ENCODE measurements at regions not wholly inside any gene's neighbourhood (a gene's known extent, or its start where the extent isn't known, plus 50 kb on each side); places are given as distances from the start of the nearest gene placed in this dataset.

DNA sequence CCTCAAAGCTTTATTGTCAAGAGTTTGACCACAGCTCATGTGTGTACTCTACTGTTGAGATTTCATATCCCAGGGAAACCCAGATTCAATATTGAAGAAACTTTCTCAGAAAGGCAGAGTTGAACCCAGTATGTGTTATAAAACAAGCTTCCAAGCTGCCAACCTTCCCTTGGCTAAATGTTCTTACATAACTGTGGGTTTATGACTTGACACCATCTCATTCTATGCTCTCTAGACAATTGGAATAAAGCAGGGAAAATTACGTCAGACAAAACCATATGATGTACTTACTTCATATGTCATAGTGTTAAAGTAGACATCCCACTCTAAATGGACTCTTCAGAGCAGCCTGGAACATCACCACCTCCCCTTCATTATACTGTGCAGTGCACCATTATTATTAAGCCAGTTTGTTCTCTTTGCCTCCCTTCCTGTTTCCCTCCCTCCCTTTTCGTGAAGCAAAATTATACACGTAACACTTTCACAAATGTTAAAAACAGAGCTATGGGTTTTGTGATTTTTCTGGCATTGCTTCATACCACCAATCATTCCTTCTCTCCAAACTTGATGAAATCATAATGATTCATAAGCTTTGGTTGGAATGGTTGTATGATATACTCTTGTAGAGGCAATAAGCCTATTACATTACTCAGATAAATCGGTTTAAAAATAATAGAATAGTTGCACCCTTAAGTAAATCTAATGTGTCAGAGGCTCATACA is 507.2 kb downstream of the LTN1 start:
- TF ChIP-seq RAD21 (IDR thresholded peaks at IDR 0.05; ENCODE audit: low read depth), result no peak
- TF ChIP-seq TEAD4 (IDR thresholded peaks at IDR 0.05), result no peak
- TF ChIP-seq YY1 (IDR thresholded peaks at IDR 0.05; ENCODE audit: low read depth), result no peak
- TF ChIP-seq CREB1 (IDR thresholded peaks at IDR 0.05; ENCODE audit: low read depth), result no peak
- TF ChIP-seq, protein P1, sequence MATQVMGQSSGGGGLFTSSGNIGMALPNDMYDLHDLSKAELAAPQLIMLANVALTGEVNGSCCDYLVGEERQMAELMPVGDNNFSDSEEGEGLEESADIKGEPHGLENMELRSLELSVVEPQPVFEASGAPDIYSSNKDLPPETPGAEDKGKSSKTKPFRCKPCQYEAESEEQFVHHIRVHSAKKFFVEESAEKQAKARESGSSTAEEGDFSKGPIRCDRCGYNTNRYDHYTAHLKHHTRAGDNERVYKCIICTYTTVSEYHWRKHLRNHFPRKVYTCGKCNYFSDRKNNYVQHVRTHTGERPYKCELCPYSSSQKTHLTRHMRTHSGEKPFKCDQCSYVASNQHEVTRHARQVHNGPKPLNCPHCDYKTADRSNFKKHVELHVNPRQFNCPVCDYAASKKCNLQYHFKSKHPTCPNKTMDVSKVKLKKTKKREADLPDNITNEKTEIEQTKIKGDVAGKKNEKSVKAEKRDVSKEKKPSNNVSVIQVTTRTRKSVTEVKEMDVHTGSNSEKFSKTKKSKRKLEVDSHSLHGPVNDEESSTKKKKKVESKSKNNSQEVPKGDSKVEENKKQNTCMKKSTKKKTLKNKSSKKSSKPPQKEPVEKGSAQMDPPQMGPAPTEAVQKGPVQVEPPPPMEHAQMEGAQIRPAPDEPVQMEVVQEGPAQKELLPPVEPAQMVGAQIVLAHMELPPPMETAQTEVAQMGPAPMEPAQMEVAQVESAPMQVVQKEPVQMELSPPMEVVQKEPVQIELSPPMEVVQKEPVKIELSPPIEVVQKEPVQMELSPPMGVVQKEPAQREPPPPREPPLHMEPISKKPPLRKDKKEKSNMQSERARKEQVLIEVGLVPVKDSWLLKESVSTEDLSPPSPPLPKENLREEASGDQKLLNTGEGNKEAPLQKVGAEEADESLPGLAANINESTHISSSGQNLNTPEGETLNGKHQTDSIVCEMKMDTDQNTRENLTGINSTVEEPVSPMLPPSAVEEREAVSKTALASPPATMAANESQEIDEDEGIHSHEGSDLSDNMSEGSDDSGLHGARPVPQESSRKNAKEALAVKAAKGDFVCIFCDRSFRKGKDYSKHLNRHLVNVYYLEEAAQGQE (IDR thresholded peaks at IDR 0.05; ENCODE audit: low read depth), result no peak
- TF ChIP-seq TAF1 (IDR thresholded peaks at IDR 0.05; ENCODE audit: low read depth), result no peak
- TF ChIP-seq, protein P2, sequence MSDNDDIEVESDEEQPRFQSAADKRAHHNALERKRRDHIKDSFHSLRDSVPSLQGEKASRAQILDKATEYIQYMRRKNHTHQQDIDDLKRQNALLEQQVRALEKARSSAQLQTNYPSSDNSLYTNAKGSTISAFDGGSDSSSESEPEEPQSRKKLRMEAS (IDR thresholded peaks at IDR 0.05), result no peak
- no peak for TF ChIP-seq TCF12 (IDR thresholded peaks at IDR 0.05; ENCODE audit: low read depth)

All from Ishikawa (cell line).